ENCODE measurements at regions not wholly inside any gene's neighbourhood (a gene's known extent, or its start where the extent isn't known, plus 50 kb on each side); places are given as distances from the start of the nearest gene placed in this dataset.
"Not testable (repeated sequence)": the region's sequence is repeated elsewhere in the genome, so short reads cannot be mapped to it uniquely, and the experiment has no call there.

- no peak for DNase-seq (ENCODE audit: low read depth)
Measured at GRCh38 chr22:27314276-27314807, 487.2 kb downstream of the MN1 start.

DNA sequence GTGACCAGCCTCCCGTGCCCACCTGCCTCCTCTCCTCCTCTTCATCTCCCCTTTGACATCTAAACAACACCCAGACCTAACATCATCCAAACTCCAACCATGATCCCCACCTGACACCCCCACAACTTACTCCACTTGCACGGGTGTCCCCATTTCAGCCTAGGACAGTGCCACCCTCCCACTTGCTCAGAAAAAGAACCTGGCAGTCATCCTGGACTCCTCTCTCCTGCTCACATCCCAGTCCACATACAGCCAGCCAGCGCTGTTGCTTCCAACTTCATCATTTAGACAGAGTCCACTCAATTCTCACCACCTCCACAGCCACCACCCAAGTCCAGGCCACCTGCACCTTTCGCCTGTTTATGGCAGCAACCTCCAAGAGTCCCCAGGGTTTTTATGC lies 485.7 kb downstream of the MN1 start:
- no peak for DNase-seq (ENCODE audit: low read depth)

GRCh38 chr22:27317096-27317495 lies 484.5 kb downstream of the MN1 start:
- no peak for DNase-seq (ENCODE audit: low read depth)

GRCh38 chr22:27317971-27318428 lies 483.6 kb downstream of the MN1 start:
- DNase-seq (ENCODE audit: low read depth), result no peak

DNA sequence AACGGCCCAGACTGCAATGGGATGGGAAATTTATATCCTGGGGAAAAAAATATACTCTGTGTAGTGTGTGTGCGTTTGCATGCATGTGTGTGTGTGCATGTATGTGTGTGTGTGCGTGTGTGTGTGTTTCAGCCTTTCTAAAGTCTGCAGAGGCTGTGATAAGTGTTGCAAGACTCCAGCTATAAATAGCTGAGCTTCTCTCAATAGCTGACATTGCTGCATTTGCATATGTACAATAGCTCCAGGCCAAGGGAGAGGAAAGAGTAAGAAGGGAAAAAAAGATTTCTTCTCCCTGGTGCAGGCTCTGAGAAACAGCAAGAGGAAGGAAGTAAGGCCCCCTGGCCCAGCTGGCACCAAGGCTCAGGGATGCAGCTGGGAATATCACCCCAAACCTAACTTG lies 483.0 kb downstream of the MN1 start:
- no peak for DNase-seq (ENCODE audit: low read depth)

DNA sequence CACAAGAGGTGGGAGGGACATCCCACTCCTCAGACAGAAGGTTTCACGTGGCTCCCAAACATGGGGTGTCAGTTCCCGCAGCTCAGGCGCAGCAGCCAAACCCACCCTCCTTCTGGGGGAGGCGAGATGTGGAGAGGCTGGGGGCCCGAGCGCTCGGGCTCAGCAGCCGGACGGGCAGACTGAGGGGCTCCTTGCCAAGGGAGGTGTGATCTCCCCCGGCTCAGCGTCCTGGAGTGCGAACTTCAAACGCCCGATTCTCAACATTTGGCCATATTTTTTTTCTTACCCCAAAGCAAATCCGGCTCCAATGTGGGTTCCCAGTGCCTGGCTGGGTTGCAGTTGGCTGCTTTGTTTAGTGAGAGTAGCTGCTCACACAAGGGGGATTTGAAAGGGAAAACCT lies 477.9 kb downstream of the MN1 start:
- no peak for DNase-seq (ENCODE audit: low read depth)

GRCh38 chr22:27324908-27325307 lies 476.6 kb downstream of the MN1 start:
- DNase-seq (ENCODE audit: low read depth), result not testable (repeated sequence)

- DNase-seq (ENCODE audit: low read depth), result no peak
Measured at GRCh38 chr22:27327497-27327896, 474.1 kb downstream of the MN1 start.

GRCh38 chr22:27327981-27328721 lies 473.4 kb downstream of the MN1 start:
- DNase-seq (ENCODE audit: low read depth), result no peak

- no peak for DNase-seq (ENCODE audit: low read depth)
Measured at GRCh38 chr22:27329131-27329850, 472.3 kb downstream of the MN1 start.

- no peak for DNase-seq (ENCODE audit: low read depth)
Measured at GRCh38 chr22:27329966-27330645, 471.4 kb downstream of the MN1 start.

DNA sequence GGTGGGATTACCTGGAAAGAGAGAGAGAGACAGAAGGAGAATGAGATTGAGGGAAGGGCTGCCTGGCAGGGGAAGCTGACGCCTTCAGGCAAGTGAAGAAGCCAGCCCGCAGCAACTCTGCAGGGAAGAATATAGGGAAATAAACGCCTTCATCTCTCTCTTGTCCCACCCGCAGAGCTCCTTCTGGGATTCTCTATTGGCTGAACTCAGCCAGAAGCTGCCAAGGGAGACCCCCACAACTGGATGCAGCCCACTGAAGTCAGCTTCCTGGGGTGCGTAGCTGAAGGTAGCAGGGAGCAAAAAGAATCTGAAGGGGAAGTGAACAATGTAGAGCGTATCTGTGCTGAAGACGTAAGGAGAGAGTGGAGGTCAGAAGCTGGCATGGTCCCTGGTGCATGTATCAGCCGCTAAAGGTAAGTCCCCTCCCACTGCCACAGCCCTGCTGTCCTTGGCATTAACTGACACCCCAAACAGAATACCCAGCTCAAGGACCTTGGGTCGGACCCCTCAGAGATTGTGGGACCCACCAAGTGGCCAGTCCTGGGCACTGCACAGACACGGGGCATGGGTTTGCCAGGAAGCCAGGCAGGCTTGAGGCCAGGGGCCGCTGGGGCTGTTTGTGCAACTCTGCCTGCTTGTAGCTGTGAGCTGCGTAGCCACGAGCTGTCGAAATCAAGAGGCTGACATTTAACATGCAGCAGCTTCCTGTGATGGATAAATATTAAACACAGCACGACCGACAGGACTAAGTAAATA lies 469.9 kb downstream of the MN1 start:
- no peak for DNase-seq (ENCODE audit: low read depth)

DNA sequence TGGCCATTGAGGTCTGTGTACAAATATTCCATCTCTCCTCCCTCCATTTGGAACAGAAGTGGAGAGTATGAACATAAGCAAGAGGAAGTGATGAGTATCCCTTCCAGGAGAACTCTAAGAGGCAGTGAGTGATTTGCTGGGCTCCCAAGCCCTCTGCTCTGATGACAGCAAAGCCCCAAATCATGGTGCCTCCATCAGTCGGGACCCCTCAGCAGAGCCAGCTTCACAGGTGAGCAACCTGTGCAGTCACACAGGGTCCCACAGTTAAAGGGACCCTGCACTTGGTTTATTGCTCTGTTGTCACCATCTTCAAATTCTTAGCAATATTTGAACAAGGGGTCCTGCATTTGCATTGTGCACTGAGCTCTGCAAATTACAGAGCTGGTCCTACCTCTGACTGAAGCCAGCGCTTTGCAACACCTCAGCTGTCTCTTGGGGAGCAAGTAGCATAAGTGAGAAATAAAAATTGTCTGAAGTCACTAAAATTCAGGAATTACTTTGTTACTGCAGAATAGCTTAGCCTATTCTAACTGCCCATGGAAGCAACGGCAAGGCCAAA lies 466.4 kb downstream of the MN1 start:
- no peak for DNase-seq (ENCODE audit: low read depth)

DNA sequence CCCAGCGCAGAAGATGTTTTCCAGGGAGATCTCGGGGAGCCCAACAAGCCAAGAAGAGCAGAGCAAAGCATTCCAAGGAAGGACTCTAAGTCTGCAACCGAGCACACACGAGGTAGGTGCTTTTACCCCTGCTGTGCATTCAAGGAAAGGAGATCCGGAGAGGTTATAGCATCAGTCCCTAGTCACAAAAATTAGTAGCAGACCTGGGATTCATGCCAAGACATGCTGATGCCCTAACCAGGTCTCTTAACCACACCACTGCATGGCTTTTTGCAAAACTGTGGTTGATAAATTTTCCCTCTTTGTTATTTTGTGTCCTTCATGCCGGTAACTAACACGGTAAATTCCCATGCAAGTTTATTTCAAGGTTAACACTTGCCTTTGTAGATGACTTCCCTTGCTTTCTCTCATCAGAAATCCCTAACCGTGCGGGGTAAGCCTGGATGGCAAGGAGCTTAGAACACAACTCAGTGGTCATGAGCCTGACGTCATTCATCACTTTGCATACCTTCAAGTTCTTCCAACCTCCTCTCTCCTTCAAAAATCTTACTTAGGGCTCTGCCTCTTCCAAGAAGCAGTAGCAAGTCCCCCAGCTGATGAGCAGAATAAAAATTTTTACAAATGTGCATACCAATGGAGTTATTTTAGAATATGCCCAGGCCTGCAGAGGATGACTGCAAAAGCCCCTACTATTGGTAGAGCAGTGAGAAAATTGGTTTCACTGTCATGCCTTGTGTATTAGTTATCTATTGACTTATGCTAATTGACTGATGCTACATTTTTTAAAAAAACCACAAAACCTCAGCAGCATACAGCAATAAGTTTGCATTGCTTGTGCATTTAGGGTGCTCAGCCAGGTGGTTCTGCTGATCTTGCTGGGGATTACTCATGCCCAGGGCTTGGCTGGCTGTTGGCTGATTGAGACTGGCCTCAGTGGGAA lies 465.1 kb downstream of the MN1 start:
- DNase-seq (ENCODE audit: low read depth), result no peak

- no peak for DNase-seq (ENCODE audit: low read depth)
Measured at GRCh38 chr22:27337676-27338075, 463.9 kb downstream of the MN1 start.

DNA sequence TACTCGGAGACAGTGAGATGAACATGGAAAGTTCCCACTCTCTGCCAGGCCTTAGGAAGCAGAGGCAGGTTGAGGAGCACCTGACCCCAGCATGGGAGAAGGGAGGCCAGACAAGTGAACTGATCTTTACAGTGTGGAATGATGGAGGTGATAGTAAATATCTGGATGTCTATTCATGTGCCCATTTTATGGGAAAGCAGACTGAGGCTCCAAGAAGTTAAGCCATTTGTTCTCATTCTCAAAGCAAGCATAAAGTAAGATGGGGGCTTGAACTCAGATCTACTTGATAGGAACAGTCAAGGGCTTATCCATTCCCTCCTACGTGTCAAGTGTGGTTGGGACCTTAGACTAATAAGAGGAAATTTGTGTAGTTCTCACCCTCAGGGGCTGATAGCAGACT lies 461.5 kb downstream of the MN1 start:
- DNase-seq (ENCODE audit: low read depth), result no peak

GRCh38 chr22:27344546-27344945 lies 457.0 kb downstream of the MN1 start:
- DNase-seq (ENCODE audit: low read depth), result no peak

DNA sequence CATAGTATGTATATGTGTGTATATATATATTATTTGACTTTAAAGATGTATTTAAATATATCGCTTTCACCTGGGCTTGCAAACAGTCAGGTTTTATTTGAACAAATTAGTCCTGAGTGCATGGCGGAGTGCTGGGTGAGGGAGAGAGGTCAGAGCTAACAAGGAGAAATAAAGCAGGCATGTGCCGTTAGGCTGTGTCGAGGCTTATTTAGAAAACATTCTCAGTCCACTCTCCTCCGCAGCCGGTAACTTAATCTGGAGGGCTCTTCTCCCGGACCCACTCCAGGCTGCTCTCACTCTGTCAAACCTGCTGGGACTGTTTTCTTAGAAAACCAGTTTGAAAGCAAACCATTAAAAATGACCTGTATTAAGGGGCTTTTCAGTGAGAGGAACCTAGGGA lies 455.9 kb downstream of the MN1 start:
- no peak for DNase-seq (ENCODE audit: low read depth)

DNA sequence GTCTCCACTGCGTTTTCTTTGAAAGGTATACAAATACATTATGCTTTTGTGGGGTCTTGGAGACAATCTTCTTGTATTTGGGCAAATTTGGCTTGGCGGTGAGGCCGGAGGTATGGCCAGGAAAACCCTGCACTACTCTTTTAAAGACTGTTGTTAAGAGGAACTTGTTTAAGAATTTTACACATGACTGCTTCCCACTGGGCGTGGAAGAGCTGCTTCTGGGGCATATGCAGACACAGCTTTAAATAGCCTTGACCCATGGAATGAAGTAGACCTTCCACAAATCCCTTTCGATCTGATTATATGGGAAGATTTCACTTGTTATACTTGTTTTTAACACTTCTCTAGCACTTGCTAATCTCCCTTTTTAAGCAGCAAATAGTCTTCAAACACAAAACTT lies 453.6 kb downstream of the MN1 start:
- no peak for DNase-seq (ENCODE audit: low read depth)

GRCh38 chr22:27348634-27349033 lies 452.9 kb downstream of the MN1 start:
- no peak for DNase-seq (ENCODE audit: low read depth)

DNA sequence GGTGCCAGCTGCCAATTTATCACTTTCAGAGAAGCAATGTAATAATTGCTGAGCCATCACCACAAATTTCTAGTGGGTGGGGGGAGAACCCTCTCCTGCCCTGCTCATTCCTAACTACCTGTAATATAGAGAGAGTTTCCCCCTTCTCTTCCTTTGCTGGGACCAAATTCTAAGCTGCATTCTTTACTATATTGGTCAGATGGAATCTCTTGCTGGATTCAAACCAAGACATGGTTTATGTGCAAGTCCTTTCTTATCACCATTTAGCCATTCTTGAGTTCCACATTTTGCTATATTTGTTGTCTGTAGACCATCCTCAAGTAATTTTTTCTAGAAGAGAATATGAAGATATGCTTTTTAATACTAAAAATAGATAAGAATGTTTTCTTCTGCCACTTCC lies 452.1 kb downstream of the MN1 start:
- DNase-seq (ENCODE audit: low read depth), result no peak

All from activated T-cell treated with anti-CD3 and anti-CD28 coated beads for 1 hour (primary cell).